DND-41 (cell line): ENCODE measurements at regions not wholly inside any gene's neighbourhood (a gene's known extent, or its start where the extent isn't known, plus 50 kb on each side); places are given as distances from the start of the nearest gene placed in this dataset.

Experiments
- ATAC-seq: fragments of 200-7000 bp; cut with Tn5 transposase; 3 replicates; pipeline ENCODE4 v1.9.1; 2021; ENCODE audit warnings: low read depth; ENCODE audit not compliant: insufficient read depth
- DNase-seq: peaks from one replicate; pipeline ENCODE4 v3.0.0-alpha.2; 2020
- H2AFZ ChIP-seq: 2 replicates; pipeline ENCODE4 v1.6.0; 2012; ENCODE audit warnings: low read depth, low read length
- H3K27ac ChIP-seq: 2 replicates; pipeline ENCODE4 v1.5.1; 2012; ENCODE audit warnings: low read length, inconsistent platforms
- H3K27me3 ChIP-seq: fragments of 200-600 bp; sonication (generic); 2 replicates; pipeline ENCODE4 v1.6.0; 2012; ENCODE audit warnings: low read length, mild to moderate bottlenecking, inconsistent platforms; ENCODE audit not compliant: insufficient read depth, poor library complexity
- H3K36me3 ChIP-seq: 2 replicates; pipeline ENCODE4 v1.5.1; 2012; ENCODE audit warnings: low read length, inconsistent platforms; ENCODE audit not compliant: insufficient read depth
- H3K4me1 ChIP-seq: 2 replicates; pipeline ENCODE4 v1.5.1; 2012; ENCODE audit warnings: mild to moderate bottlenecking, low read length; ENCODE audit not compliant: insufficient read depth
- H3K4me2 ChIP-seq: 2 replicates; pipeline ENCODE4 v1.6.0; 2012; ENCODE audit warnings: mild to moderate bottlenecking, moderate library complexity, low read length, inconsistent platforms; ENCODE audit not compliant: insufficient read depth
- H3K4me3 ChIP-seq, 2 experiments: fragments of 200-600 bp in 1 of 2; shearing (Covaris generic) in 1 of 2; 2 replicates each; pipeline ENCODE4 v1.5.1; 2012 to 2016; ENCODE audit warnings: inconsistent platforms in 2 of 2, low read length in 2 of 2, mild to moderate bottlenecking in 2 of 2, low read depth in 1 of 2, moderate library complexity in 1 of 2
- H3K79me2 ChIP-seq: 2 replicates; pipeline ENCODE4 v1.6.0; 2012; ENCODE audit warnings: low read length, inconsistent platforms; ENCODE audit not compliant: insufficient read depth
- H3K9ac ChIP-seq: 2 replicates; pipeline ENCODE4 v1.6.0; 2012; ENCODE audit warnings: low read depth, mild to moderate bottlenecking, inconsistent platforms, low read length, moderate library complexity
- H3K9me3 ChIP-seq: 2 replicates; pipeline ENCODE4 v1.5.1; 2012; ENCODE audit warnings: low read length, moderate library complexity, mild to moderate bottlenecking, inconsistent platforms; ENCODE audit not compliant: insufficient read depth, severe bottlenecking
- H4K20me1 ChIP-seq: 2 replicates; pipeline ENCODE4 v1.6.0; 2012; ENCODE audit warnings: low read length; ENCODE audit not compliant: insufficient read depth
- EZH2 ChIP-seq: IDR thresholded peaks from 3 replicates; pipeline ENCODE4 v1.6.1; 2012; ENCODE audit warnings: borderline replicate concordance, low read depth, mild to moderate bottlenecking, moderate library complexity, low read length, inconsistent platforms; ENCODE audit not compliant: severe bottlenecking
- TF ChIP-seq, protein P1 (sequence below): IDR thresholded peaks from 2 replicates; pipeline ENCODE4 v1.5.1; 2012; ENCODE audit warnings: borderline replicate concordance, low read length, moderate library complexity, mild to moderate bottlenecking; ENCODE audit not compliant: poor library complexity, severe bottlenecking; ENCODE audit errors: extremely low read depth

DNA sequence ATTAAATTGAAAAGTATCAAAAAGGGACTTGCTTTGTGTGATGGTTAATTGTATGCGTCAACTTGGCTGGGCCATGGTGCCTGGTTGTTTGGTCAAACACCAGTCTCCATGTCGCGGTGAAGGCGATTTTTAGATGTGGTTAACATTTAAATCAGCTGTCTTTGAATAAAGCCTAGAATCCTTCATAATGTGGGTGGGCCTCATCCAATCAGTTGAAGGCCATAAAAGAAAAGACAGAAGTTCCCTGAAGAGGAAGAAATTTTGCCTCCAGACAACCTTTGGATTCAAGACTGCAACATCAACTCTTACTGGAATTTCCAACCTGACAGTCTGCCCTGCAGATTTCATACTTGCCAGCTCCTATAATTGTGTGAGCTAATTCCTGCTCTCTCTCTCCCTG, 160.5 kb downstream of the SH3BP4 start:
- TF ChIP-seq, protein P1, sequence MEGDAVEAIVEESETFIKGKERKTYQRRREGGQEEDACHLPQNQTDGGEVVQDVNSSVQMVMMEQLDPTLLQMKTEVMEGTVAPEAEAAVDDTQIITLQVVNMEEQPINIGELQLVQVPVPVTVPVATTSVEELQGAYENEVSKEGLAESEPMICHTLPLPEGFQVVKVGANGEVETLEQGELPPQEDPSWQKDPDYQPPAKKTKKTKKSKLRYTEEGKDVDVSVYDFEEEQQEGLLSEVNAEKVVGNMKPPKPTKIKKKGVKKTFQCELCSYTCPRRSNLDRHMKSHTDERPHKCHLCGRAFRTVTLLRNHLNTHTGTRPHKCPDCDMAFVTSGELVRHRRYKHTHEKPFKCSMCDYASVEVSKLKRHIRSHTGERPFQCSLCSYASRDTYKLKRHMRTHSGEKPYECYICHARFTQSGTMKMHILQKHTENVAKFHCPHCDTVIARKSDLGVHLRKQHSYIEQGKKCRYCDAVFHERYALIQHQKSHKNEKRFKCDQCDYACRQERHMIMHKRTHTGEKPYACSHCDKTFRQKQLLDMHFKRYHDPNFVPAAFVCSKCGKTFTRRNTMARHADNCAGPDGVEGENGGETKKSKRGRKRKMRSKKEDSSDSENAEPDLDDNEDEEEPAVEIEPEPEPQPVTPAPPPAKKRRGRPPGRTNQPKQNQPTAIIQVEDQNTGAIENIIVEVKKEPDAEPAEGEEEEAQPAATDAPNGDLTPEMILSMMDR: no peak
- TF ChIP-seq EZH2: no peak
- Histone ChIP-seq H3K79me2 (no peaks in the 10 kb centered on the region), H3K9ac (no peak overlapping the region), H3K27me3 (peaks cover 5% of the 10 kb centered on the region), H4K20me1 (no peaks in the 10 kb centered on the region), H3K4me1 (no peaks in the 10 kb centered on the region), H3K36me3 (no peaks in the 10 kb centered on the region), H3K4me3 (no peak overlapping the region), H3K4me2 (no peak overlapping the region), H3K27ac (no peak overlapping the region), H3K9me3 (no peaks in the 10 kb centered on the region), H2AFZ (no peak overlapping the region)
- DNase-seq (no peak), ATAC-seq (no peak)

DNA sequence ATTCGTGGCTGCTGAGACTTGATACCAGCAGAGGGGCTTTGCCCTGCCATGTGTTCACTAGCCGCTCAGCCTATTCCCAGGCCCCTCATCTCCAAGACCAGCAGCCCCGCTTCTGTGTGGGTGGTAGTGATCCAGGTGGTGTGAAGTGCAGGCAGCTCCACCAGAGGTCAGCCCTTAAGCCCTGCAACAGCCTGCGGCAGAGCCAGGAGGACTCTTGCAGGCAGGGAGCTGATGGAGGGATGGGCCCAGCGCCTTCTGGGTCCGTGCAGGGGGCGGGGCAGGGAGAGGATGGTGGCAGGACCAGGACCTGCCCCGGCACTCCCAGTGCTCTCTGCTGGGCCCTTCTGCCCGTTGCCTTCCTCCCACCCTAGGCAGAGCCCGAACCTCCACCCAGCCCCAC, 162.0 kb downstream of the SH3BP4 start:
- H3K79me2 ChIP-seq: no peaks in the 10 kb centered on the region
- no peak overlapping the region for H2AFZ ChIP-seq
- no peak overlapping the region for H3K9ac ChIP-seq
- no peak for DNase-seq
- TF ChIP-seq EZH2: no peak
- TF ChIP-seq, protein P1: no peak
- H3K4me3 ChIP-seq: no peak overlapping the region
- H3K4me2 ChIP-seq: no peak overlapping the region
- H4K20me1 ChIP-seq: no peaks in the 10 kb centered on the region
- ATAC-seq: no peak
- no peak overlapping the region for H3K27ac ChIP-seq
- no peaks in the 10 kb centered on the region for H3K36me3 ChIP-seq
- H3K27me3 ChIP-seq: peaks cover 5% of the 10 kb centered on the region
- H3K9me3 ChIP-seq: no peaks in the 10 kb centered on the region
- no peaks in the 10 kb centered on the region for H3K4me1 ChIP-seq

DNA sequence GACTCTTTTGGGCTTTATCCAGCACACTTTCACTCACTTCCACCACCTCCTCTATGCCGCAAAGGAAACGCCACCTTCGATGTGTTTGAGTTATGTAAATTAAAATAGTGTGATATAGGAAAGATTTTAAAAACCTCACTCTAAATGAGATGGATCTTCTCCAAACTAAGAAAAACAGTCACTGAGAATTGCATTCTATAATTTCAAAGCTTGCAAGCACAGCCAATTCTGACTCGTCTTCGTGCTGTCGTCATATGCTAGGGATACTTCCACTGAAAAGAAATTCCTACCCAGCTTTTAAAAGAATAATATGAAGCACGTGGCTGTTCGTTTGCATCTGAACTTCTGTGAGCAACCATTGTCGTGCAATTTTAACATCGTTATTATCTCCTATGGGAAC, 162.5 kb downstream of the SH3BP4 start:
- no peaks in the 10 kb centered on the region for H3K9me3 ChIP-seq
- no peak for ATAC-seq
- H3K4me2 ChIP-seq: no peak overlapping the region
- H3K36me3 ChIP-seq: no peaks in the 10 kb centered on the region
- H3K27me3 ChIP-seq: peaks cover 5% of the 10 kb centered on the region
- no peak overlapping the region for H3K9ac ChIP-seq
- H2AFZ ChIP-seq: no peak overlapping the region
- H3K27ac ChIP-seq: no peak overlapping the region
- no peaks in the 10 kb centered on the region for H3K4me1 ChIP-seq
- no peak for DNase-seq
- no peaks in the 10 kb centered on the region for H4K20me1 ChIP-seq
- H3K79me2 ChIP-seq: no peaks in the 10 kb centered on the region
- TF ChIP-seq EZH2: no peak
- TF ChIP-seq, protein P1: no peak
- no peak overlapping the region for H3K4me3 ChIP-seq

DNA sequence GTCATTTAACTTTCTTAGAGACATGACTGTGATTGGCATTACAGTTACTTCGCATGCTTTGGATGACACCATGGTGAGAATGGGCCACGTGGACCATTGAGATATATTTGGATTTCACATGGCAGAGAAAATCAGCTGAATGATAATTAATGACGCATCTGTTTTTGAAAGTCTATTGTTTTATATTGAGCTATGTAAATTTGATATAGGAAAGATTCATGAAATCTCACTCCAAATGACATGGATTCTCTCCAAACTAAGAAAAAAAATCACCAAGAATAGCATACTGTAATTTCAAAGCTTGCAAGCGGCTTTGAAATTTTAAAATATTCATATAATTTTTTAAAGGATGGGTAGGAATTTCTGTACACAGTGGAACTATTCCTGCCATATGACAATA, 163.7 kb downstream of the SH3BP4 start:
- Histone ChIP-seq H3K36me3 (no peaks in the 10 kb centered on the region), H3K4me2 (no peak overlapping the region), H3K9ac (no peak overlapping the region), H3K9me3 (no peaks in the 10 kb centered on the region), H3K4me3 (no peak overlapping the region), H4K20me1 (no peaks in the 10 kb centered on the region), H2AFZ (no peak overlapping the region), H3K79me2 (no peaks in the 10 kb centered on the region), H3K27me3 (peaks cover 5% of the 10 kb centered on the region), H3K4me1 (no peaks in the 10 kb centered on the region), H3K27ac (no peak overlapping the region)
- no peak for DNase-seq
- TF ChIP-seq EZH2: no peak
- TF ChIP-seq, protein P1: no peak
- ATAC-seq: no peak
